NCI-H1694 (cell line): ENCODE measurements at regions not wholly inside any gene's neighbourhood (a gene's known extent, or its start where the extent isn't known, plus 50 kb on each side); places are given as distances from the start of the nearest gene placed in this dataset.

Experiments used
- DNase-seq: peaks from one replicate; lab custom pipeline; 2025; lab: John Stamatoyannopoulos, UW

GRCh38 chr9:81532251-81532650 is 157.1 kb downstream of the TLE1 start:
- no peak for DNase-seq

- no peak for DNase-seq
Measured at GRCh38 chr9:81531511-81531910, 157.8 kb downstream of the TLE1 start.

- DNase-seq, result no peak
Measured at GRCh38 chr9:81530846-81531245, 158.5 kb downstream of the TLE1 start.

GRCh38 chr9:81530310-81530810 is 159.0 kb downstream of the TLE1 start:
- no peak for DNase-seq

GRCh38 chr9:81529556-81530193 is 159.7 kb downstream of the TLE1 start:
- no peak for DNase-seq

GRCh38 chr9:81526587-81526986 is 162.8 kb downstream of the TLE1 start:
- no peak for DNase-seq

GRCh38 chr9:81522716-81523551 is 166.4 kb downstream of the TLE1 start:
- no peak for DNase-seq

- DNase-seq, result no peak
Measured at GRCh38 chr9:81521892-81522291, 167.5 kb downstream of the TLE1 start.

GRCh38 chr9:81519816-81520495 is 169.4 kb downstream of the TLE1 start:
- DNase-seq, result no peak

GRCh38 chr9:81517954-81518353 is 171.4 kb downstream of the TLE1 start:
- DNase-seq, result no peak

- no peak for DNase-seq
Measured at GRCh38 chr9:81513059-81513458, 176.3 kb downstream of the TLE1 start.

- DNase-seq, result no peak
Measured at GRCh38 chr9:81512641-81513040, 176.7 kb downstream of the TLE1 start.

- no peak for DNase-seq
Measured at GRCh38 chr9:81508476-81508875, 180.9 kb downstream of the TLE1 start.

- DNase-seq, result no peak
Measured at GRCh38 chr9:81506941-81507864, 182.1 kb downstream of the TLE1 start.

GRCh38 chr9:81499594-81499993 is 189.8 kb downstream of the TLE1 start:
- DNase-seq, result no peak

GRCh38 chr9:81499021-81499454 is 190.3 kb downstream of the TLE1 start:
- no peak for DNase-seq

GRCh38 chr9:81498576-81498975 is 190.8 kb downstream of the TLE1 start:
- DNase-seq, result no peak

- DNase-seq, result no peak
Measured at GRCh38 chr9:81497091-81497490, 192.3 kb downstream of the TLE1 start.

- DNase-seq, result no peak
Measured at GRCh38 chr9:81492710-81493447, 196.5 kb downstream of the TLE1 start.

- no peak for DNase-seq
Measured at GRCh38 chr9:81490605-81491331, 198.6 kb downstream of the TLE1 start.
